ENCODE measurements at regions not wholly inside any gene's neighbourhood (a gene's known extent, or its start where the extent isn't known, plus 50 kb on each side); places are given as distances from the start of the nearest gene placed in this dataset.

DNA sequence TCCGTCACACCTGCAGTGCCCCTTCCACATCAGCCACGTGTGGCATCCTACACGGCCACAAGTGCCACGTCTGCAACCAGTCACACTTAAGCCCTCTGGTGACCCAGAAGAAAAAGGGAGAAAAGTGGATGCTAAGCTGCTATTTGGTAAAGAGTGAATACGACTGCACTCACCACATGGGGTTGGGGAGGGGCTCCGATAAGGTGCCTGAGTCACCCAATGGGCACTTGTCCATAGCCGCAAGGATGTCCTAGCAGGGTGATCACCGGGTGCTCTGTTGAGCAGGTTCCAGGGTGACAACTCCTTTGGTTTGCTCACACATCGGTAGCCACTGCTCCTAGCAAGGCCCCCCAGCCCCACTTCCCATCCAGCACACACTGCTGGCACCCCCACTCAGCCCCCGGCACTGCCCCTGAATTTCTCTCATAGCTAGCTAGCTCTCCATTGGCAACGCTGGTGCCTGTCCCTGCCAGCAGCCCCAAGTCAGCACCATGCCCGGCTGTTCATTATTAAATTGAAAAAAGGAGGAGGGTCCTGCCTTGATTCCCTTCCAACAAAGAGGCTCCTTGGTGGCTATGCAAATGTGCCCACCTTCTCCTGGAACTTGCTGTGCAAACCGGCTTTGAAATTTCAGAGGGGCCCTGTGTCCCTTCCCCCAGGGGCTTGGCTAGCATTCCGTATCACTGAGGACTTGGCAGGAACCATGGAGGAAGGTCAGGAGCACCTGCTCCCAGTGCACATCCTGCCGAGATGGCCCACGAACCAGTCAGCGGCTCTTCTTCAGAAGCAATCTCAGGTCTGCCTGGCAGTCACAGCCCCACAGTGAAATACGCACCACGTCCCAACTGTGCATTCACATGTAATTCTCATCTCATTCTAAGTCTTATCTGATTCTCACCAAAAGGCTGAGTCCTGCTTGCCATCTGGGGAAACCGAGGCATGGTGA lies 227.7 kb upstream of the DIO3 start:
- in situ Hi-C loops (cut with MboI; ENCODE audit: low sequenced_read_pairs) = no loop called here

GRCh38 chr14:101334656-101335055 lies 226.6 kb upstream of the DIO3 start:
- in situ Hi-C loops (cut with MboI; ENCODE audit: low sequenced_read_pairs) = no loop called here

- in situ Hi-C loops (cut with MboI; ENCODE audit: low sequenced_read_pairs) = no loop called here
Measured at GRCh38 chr14:101335061-101335661, 226.1 kb upstream of the DIO3 start.

DNA sequence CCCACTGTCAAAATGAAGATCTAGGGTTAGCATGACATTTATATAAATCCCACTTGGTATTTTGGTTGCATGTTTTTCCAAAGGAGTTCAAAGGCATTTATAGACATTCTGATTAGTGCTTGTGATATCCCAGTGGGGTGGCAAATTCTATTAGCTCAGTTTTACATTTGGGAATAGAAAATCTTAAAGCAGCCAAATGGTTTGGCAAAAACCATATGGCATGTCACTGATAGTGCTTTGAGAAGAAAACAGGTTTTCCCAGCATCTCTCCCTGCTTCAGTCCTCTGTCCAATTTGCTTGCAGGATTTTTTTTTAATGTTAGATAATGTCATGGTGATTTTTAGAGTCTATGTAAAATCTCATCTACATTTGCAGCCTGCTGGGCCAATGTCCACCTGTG lies 225.1 kb upstream of the DIO3 start:
- in situ Hi-C loops (cut with MboI; ENCODE audit: low sequenced_read_pairs) = no loop called here

GRCh38 chr14:101337053-101337452 lies 224.2 kb upstream of the DIO3 start:
- in situ Hi-C loops (cut with MboI; ENCODE audit: low sequenced_read_pairs) = no loop called here

- in situ Hi-C loops (cut with MboI; ENCODE audit: low sequenced_read_pairs) = no loop called here
Measured at GRCh38 chr14:101340556-101340955, 220.7 kb upstream of the DIO3 start.

- in situ Hi-C loops (cut with MboI; ENCODE audit: low sequenced_read_pairs) = no loop called here
Measured at GRCh38 chr14:101347893-101348777, 213.2 kb upstream of the DIO3 start.

- in situ Hi-C loops (cut with MboI; ENCODE audit: low sequenced_read_pairs) = no loop called here
Measured at GRCh38 chr14:101349108-101349507, 212.2 kb upstream of the DIO3 start.

GRCh38 chr14:101350021-101350420 lies 211.3 kb upstream of the DIO3 start:
- in situ Hi-C loops (cut with MboI; ENCODE audit: low sequenced_read_pairs) = no loop called here

DNA sequence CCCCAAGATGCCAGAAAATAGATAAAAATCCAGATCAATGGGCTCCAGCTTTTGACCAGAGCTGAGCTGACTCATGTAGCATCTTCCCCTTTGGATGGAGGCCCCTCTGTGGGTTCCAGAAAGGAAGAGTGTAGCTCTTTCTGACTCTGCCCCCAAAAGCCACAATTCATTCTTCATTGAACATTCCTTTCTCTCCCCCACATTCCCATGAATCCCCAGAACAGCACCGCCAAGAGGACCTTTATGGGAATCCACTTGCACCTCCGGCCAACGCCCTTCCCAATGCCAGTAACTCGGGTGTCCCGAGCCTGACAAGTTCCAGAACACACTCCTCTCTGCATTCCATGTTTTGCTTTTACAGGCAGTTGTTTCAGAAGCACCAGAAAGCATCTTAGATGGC lies 210.6 kb upstream of the DIO3 start:
- in situ Hi-C loops (cut with MboI; ENCODE audit: low sequenced_read_pairs) = no loop called here

- in situ Hi-C loops (cut with MboI; ENCODE audit: low sequenced_read_pairs) = no loop called here
Measured at GRCh38 chr14:101351146-101351545, 210.1 kb upstream of the DIO3 start.

DNA sequence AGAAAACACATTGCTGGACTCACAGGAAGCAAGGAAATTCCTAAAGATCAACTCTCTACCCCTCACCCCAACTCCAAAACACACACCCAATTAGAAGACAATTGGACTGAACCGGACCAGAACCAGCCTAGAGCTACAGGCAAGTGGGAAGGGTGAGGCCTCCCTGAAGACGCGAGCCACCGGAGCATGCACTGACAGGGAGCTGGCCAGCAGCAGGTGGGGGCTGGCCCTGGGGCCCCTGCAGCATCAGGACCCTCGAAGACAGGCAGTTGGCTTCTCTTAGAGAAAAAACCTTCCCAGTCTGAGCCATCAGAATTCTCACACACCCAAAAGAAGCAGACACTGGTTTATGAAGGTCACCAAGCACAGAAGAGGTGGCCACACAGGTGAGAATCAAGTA lies 209.5 kb upstream of the DIO3 start:
- in situ Hi-C loops (cut with MboI; ENCODE audit: low sequenced_read_pairs) = no loop called here

- in situ Hi-C loops (cut with MboI; ENCODE audit: low sequenced_read_pairs) = no loop called here
Measured at GRCh38 chr14:101352567-101352966, 208.7 kb upstream of the DIO3 start.

DNA sequence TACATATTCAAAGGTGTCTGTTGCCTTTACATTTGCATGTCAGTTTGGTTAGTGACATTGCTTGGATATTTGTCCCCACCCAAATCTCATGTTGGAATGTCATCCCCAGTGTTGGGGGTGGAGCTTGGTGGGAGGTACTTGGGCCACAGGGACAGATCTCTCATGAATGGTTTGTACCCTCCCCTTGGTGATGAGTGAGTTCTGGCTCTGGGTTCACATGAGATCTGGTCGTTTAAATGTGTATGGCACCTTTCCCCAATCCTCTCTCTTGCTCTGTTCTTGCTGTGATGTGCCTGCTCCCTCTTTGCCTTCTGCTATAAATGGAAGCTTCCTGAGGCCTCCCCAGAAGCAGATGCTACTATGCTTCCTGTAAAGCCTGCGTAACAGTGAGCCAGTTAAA lies 207.9 kb upstream of the DIO3 start:
- in situ Hi-C loops (cut with MboI; ENCODE audit: low sequenced_read_pairs) = no loop called here

DNA sequence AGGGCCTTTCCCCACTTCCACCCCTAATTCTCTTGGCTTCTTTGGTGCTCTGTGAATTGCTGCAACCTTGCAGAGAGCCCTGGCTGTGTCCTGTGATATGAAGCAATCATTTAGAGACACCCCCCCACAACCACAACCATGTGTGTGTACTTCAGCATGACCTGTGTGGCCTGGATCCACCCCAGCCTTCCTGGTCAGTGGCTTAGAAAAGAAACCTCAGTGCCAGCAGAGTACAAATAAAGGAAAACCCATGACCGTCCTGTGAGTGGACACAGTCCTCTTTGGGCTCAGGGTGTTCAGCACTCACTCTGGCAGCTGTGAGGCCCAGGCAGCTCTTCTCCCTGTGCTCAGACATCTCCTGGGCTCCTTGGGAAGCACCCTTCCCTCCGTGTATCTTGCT lies 206.6 kb upstream of the DIO3 start:
- in situ Hi-C loops (cut with MboI; ENCODE audit: low sequenced_read_pairs) = no loop called here

DNA sequence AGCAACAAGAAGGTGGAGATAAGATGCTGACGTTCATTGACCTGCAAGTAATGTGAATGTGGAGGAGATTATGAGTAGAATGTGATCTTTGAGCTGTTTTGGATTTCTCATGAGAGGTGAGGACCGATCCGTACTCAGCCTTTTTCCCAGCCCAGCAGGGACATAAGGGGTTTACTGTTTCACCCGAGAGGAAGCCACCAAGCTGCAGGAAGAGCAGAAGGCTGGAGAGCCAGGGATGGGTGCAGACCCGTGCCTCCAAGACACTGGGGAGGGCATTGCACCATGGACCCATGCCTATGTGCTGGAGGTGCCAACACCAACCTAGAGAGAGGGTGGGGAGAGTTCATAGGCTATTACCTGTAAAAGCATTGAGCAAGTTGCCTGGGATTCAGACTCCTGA lies 206.0 kb upstream of the DIO3 start:
- in situ Hi-C loops (cut with MboI; ENCODE audit: low sequenced_read_pairs) = no loop called here

GRCh38 chr14:101357038-101357437 lies 204.3 kb upstream of the DIO3 start:
- in situ Hi-C loops (cut with MboI; ENCODE audit: low sequenced_read_pairs) = no loop called here

- in situ Hi-C loops (cut with MboI; ENCODE audit: low sequenced_read_pairs) = no loop called here
Measured at GRCh38 chr14:101357559-101358319, 203.6 kb upstream of the DIO3 start.

- in situ Hi-C loops (cut with MboI; ENCODE audit: low sequenced_read_pairs) = no loop called here
Measured at GRCh38 chr14:101358320-101359125, 202.8 kb upstream of the DIO3 start.

Data from HL-60/S4 (cell line).